ENCODE measurements at regions not wholly inside any gene's neighbourhood (a gene's known extent, or its start where the extent isn't known, plus 50 kb on each side); places are given as distances from the start of the nearest gene placed in this dataset.

DNA sequence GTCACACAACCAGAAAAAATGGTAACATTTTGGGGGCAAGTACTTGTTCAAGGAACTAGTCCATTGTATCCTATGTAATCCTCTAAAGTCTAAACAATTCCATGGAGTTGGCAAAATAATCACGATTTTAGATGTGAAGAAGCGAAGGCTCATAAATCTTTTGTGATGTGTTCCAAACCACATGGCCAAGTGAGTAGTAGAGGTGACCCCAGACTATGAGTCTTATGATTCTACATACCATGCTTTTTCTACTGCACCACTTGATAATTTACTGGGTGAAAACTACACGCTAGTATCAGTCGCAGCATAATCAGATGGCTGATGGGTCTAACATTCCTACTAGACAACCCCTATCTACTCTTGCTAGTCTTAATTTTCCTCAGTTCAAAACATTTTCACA is 371.4 kb downstream of the OSR1 start:
- TF ChIP-seq, protein P1, sequence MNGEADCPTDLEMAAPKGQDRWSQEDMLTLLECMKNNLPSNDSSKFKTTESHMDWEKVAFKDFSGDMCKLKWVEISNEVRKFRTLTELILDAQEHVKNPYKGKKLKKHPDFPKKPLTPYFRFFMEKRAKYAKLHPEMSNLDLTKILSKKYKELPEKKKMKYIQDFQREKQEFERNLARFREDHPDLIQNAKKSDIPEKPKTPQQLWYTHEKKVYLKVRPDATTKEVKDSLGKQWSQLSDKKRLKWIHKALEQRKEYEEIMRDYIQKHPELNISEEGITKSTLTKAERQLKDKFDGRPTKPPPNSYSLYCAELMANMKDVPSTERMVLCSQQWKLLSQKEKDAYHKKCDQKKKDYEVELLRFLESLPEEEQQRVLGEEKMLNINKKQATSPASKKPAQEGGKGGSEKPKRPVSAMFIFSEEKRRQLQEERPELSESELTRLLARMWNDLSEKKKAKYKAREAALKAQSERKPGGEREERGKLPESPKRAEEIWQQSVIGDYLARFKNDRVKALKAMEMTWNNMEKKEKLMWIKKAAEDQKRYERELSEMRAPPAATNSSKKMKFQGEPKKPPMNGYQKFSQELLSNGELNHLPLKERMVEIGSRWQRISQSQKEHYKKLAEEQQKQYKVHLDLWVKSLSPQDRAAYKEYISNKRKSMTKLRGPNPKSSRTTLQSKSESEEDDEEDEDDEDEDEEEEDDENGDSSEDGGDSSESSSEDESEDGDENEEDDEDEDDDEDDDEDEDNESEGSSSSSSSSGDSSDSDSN (IDR thresholded peaks at IDR 0.05; ENCODE audit: borderline replicate concordance in 1 of 2, low read depth in 2 of 2, low read length in 2 of 2): no peak
- TF ChIP-seq, protein P2, sequence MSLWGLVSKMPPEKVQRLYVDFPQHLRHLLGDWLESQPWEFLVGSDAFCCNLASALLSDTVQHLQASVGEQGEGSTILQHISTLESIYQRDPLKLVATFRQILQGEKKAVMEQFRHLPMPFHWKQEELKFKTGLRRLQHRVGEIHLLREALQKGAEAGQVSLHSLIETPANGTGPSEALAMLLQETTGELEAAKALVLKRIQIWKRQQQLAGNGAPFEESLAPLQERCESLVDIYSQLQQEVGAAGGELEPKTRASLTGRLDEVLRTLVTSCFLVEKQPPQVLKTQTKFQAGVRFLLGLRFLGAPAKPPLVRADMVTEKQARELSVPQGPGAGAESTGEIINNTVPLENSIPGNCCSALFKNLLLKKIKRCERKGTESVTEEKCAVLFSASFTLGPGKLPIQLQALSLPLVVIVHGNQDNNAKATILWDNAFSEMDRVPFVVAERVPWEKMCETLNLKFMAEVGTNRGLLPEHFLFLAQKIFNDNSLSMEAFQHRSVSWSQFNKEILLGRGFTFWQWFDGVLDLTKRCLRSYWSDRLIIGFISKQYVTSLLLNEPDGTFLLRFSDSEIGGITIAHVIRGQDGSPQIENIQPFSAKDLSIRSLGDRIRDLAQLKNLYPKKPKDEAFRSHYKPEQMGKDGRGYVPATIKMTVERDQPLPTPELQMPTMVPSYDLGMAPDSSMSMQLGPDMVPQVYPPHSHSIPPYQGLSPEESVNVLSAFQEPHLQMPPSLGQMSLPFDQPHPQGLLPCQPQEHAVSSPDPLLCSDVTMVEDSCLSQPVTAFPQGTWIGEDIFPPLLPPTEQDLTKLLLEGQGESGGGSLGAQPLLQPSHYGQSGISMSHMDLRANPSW (CRISPR knock-in tag; IDR thresholded peaks at IDR 0.05): no peak
- no peak for TF ChIP-seq TCF7L2 (IDR thresholded peaks at IDR 0.05; ENCODE audit: low read depth, low read length)
